ENCODE measurements at regions not wholly inside any gene's neighbourhood (a gene's known extent, or its start where the extent isn't known, plus 50 kb on each side); places are given as distances from the start of the nearest gene placed in this dataset.

GRCh38 chr7:135822376-135822775 is 73.8 kb upstream of the FAM180A start:
- no peak for TF ChIP-seq CTCF (IDR thresholded peaks at IDR 0.05; ENCODE audit: low read depth, low read length)
- H3K4me3 ChIP-seq (ENCODE audit: low read depth, low read length), result no peak overlapping the region
- DNase-seq (ENCODE audit: low read depth, low spot score), result no peak
- in situ Hi-C loops (cut with HindIII; ENCODE audit: low sequenced_read_pairs), result no loop called here

GRCh38 chr7:135817583-135817982 is 69.0 kb upstream of the FAM180A start:
- in situ Hi-C loops (cut with HindIII; ENCODE audit: low sequenced_read_pairs), result no loop called here
- no peak overlapping the region for H3K4me3 ChIP-seq (ENCODE audit: low read depth, low read length)
- DNase-seq (ENCODE audit: low read depth, low spot score), result no peak
- no peak for TF ChIP-seq CTCF (IDR thresholded peaks at IDR 0.05; ENCODE audit: low read depth, low read length)

GRCh38 chr7:135815033-135815432 is 66.4 kb upstream of the FAM180A start:
- TF ChIP-seq CTCF (IDR thresholded peaks at IDR 0.05; ENCODE audit: low read depth, low read length), result no peak
- DNase-seq (ENCODE audit: low read depth, low spot score), result no peak
- no peak overlapping the region for H3K4me3 ChIP-seq (ENCODE audit: low read depth, low read length)
- in situ Hi-C loops (cut with HindIII; ENCODE audit: low sequenced_read_pairs), result no loop called here

- no peak for DNase-seq (ENCODE audit: low read depth, low spot score)
- TF ChIP-seq CTCF (IDR thresholded peaks at IDR 0.05; ENCODE audit: low read depth, low read length), result no peak
- H3K4me3 ChIP-seq (ENCODE audit: low read depth, low read length), result no peak overlapping the region
- in situ Hi-C loops (cut with HindIII; ENCODE audit: low sequenced_read_pairs), result no loop called here
Measured at GRCh38 chr7:135812148-135812547, 63.5 kb upstream of the FAM180A start.

- no peak for TF ChIP-seq CTCF (IDR thresholded peaks at IDR 0.05; ENCODE audit: low read depth, low read length)
- in situ Hi-C loops (cut with HindIII; ENCODE audit: low sequenced_read_pairs), result no loop called here
- no peak overlapping the region for H3K4me3 ChIP-seq (ENCODE audit: low read depth, low read length)
- no peak for DNase-seq (ENCODE audit: low read depth, low spot score)
Measured at GRCh38 chr7:135811506-135811905, 62.9 kb upstream of the FAM180A start.

GRCh38 chr7:135808206-135808605 is 59.6 kb upstream of the FAM180A start:
- H3K4me3 ChIP-seq (ENCODE audit: low read depth, low read length), result no peak overlapping the region
- in situ Hi-C loops (cut with HindIII; ENCODE audit: low sequenced_read_pairs), result no loop called here
- TF ChIP-seq CTCF (IDR thresholded peaks at IDR 0.05; ENCODE audit: low read depth, low read length), result no peak
- no peak for DNase-seq (ENCODE audit: low read depth, low spot score)

- no peak overlapping the region for H3K4me3 ChIP-seq (ENCODE audit: low read depth, low read length)
- in situ Hi-C loops (cut with HindIII; ENCODE audit: low sequenced_read_pairs), result no loop called here
- no peak for TF ChIP-seq CTCF (IDR thresholded peaks at IDR 0.05; ENCODE audit: low read depth, low read length)
- no peak for DNase-seq (ENCODE audit: low read depth, low spot score)
Measured at GRCh38 chr7:135803143-135803542, 54.5 kb upstream of the FAM180A start.
